Osteoblast (primary cell): ENCODE measurements at regions not wholly inside any gene's neighbourhood (a gene's known extent, or its start where the extent isn't known, plus 50 kb on each side); places are given as distances from the start of the nearest gene placed in this dataset.

Source experiments
- DNase-seq: peaks from one replicate; pipeline ENCODE4 v3.0.0; 2011; ENCODE audit warnings: low spot score, mixed read lengths; ENCODE audit not compliant: insufficient read length; ENCODE audit errors: missing footprints
- H2AFZ ChIP-seq: 2 replicates; pipeline ENCODE4 v1.6.0; 2011; ENCODE audit warnings: mild to moderate bottlenecking, low read length
- H3K27ac ChIP-seq: 2 replicates; pipeline ENCODE4 v1.5.1; 2011; ENCODE audit warnings: mild to moderate bottlenecking, low read depth, low read length, moderate library complexity
- H3K27me3 ChIP-seq: 2 replicates; pipeline ENCODE4 v1.6.0; 2012; ENCODE audit warnings: mild to moderate bottlenecking, control low read depth, inconsistent platforms, low read length, moderate library complexity; ENCODE audit not compliant: insufficient read depth
- H3K36me3 ChIP-seq: 2 replicates; pipeline ENCODE4 v1.5.1; 2011; ENCODE audit warnings: mild to moderate bottlenecking, low read length, control low read depth, moderate library complexity; ENCODE audit not compliant: insufficient read depth
- H3K4me1 ChIP-seq: 2 replicates; pipeline ENCODE4 v1.5.1; 2011; ENCODE audit warnings: mild to moderate bottlenecking, low read length, control low read depth, moderate library complexity; ENCODE audit not compliant: insufficient read depth
- H3K4me2 ChIP-seq: 2 replicates; pipeline ENCODE4 v1.6.0; 2011; ENCODE audit warnings: mild to moderate bottlenecking, low read length; ENCODE audit not compliant: insufficient read depth
- H3K4me3 ChIP-seq: fragments of 200-600 bp; sonication (generic); 3 replicates; pipeline ENCODE4 v1.5.1; 2012; ENCODE audit warnings: mild to moderate bottlenecking, low read length, inconsistent platforms; ENCODE audit not compliant: insufficient read depth
- H3K79me2 ChIP-seq: 2 replicates; pipeline ENCODE4 v1.6.0; 2012; ENCODE audit warnings: mild to moderate bottlenecking, low read length, control low read depth, inconsistent platforms; ENCODE audit not compliant: insufficient read depth
- H3K9me3 ChIP-seq: 2 replicates; pipeline ENCODE4 v1.5.1; 2011; ENCODE audit warnings: low read depth, low read length, control low read depth
- H4K20me1 ChIP-seq: 2 replicates; pipeline ENCODE4 v1.6.0; 2012; ENCODE audit warnings: mild to moderate bottlenecking, low read length, control low read depth; ENCODE audit not compliant: insufficient read depth
- CTCF ChIP-seq: IDR thresholded peaks from 2 replicates; pipeline ENCODE4 v1.5.1; 2011; ENCODE audit warnings: mild to moderate bottlenecking, low read depth, low read length, moderate library complexity; ENCODE audit errors: extremely low read depth

- Histone ChIP-seq H3K4me1 (no peaks in the 10 kb centered on the region), H3K4me2 (no peak overlapping the region), H4K20me1 (no peaks in the 10 kb centered on the region), H3K27ac (no peak overlapping the region), H3K79me2 (no peaks in the 10 kb centered on the region), H3K27me3 (no peaks in the 10 kb centered on the region), H3K4me3 (no peak overlapping the region), H2AFZ (no peak overlapping the region), H3K9me3 (no peaks in the 10 kb centered on the region), H3K36me3 (no peaks in the 10 kb centered on the region)
- no peak for DNase-seq
- no peak for TF ChIP-seq CTCF
Measured at GRCh38 chr3:147173257-147173656, 233.1 kb downstream of the ZIC4 start.

GRCh38 chr3:147162743-147163142 is 243.6 kb downstream of the ZIC4 start:
- Histone ChIP-seq H2AFZ (no peak overlapping the region), H3K79me2 (no peaks in the 10 kb centered on the region)
- no peak for TF ChIP-seq CTCF

GRCh38 chr3:147161833-147162232 is 244.5 kb downstream of the ZIC4 start:
- no peaks in the 10 kb centered on the region for H3K4me1 ChIP-seq
- no peaks in the 10 kb centered on the region for H3K9me3 ChIP-seq
- TF ChIP-seq CTCF = no peak
- H3K4me3 ChIP-seq = no peak overlapping the region
- DNase-seq = no peak
- H2AFZ ChIP-seq = no peak overlapping the region
- H3K4me2 ChIP-seq = no peak overlapping the region
- no peaks in the 10 kb centered on the region for H3K79me2 ChIP-seq
- H4K20me1 ChIP-seq = no peaks in the 10 kb centered on the region
- no peaks in the 10 kb centered on the region for H3K27me3 ChIP-seq
- no peak overlapping the region for H3K27ac ChIP-seq
- no peaks in the 10 kb centered on the region for H3K36me3 ChIP-seq

More at GRCh38 chr3:147162743-147163142, 243.6 kb downstream of the ZIC4 start:
- Histone ChIP-seq H4K20me1 (no peaks in the 10 kb centered on the region), H3K4me2 (no peak overlapping the region), H3K4me3 (no peak overlapping the region), H3K27me3 (no peaks in the 10 kb centered on the region), H3K9me3 (no peaks in the 10 kb centered on the region), H3K36me3 (no peaks in the 10 kb centered on the region), H3K27ac (no peak overlapping the region), H3K4me1 (no peaks in the 10 kb centered on the region)
- no peak for DNase-seq

- Histone ChIP-seq H3K27me3 (no peaks in the 10 kb centered on the region), H3K4me1 (no peaks in the 10 kb centered on the region), H3K36me3 (no peaks in the 10 kb centered on the region), H3K79me2 (no peaks in the 10 kb centered on the region), H3K27ac (no peak overlapping the region), H4K20me1 (no peaks in the 10 kb centered on the region), H3K4me2 (no peak overlapping the region), H3K9me3 (no peaks in the 10 kb centered on the region), H3K4me3 (no peak overlapping the region), H2AFZ (no peak overlapping the region)
- no peak for DNase-seq
- no peak for TF ChIP-seq CTCF
Measured at GRCh38 chr3:147160984-147161383, 245.4 kb downstream of the ZIC4 start.
